ENCODE measurements at regions not wholly inside any gene's neighbourhood (a gene's known extent, or its start where the extent isn't known, plus 50 kb on each side); places are given as distances from the start of the nearest gene placed in this dataset.

GRCh38 chr4:19241895-19242294, 1009.8 kb upstream of the SLIT2 start:
- Histone ChIP-seq H3K27me3 (no peaks in the 10 kb centered on the region), H3K4me1 (no peaks in the 10 kb centered on the region), H3K4me3 (no peak overlapping the region), H3K36me3 (no peaks in the 10 kb centered on the region), H3K9me3 (no peaks in the 10 kb centered on the region), H3K27ac (no peak overlapping the region)
- intact Hi-C loops (cut with DNase I; ENCODE audit: low total_unique reads) = no loop called here
- WGBS, 5 donors = 51 to 74% (median 58%) methylated on average over 4 of the region's 4 CpGs
- no peak for DNase-seq
- TF ChIP-seq EP300 (IDR thresholded peaks at IDR 0.05) (no peak), POLR2A (IDR thresholded peaks at IDR 0.05) (no peak), POLR2AphosphoS5 (IDR thresholded peaks at IDR 0.05) (no peak), CTCF (IDR thresholded peaks at IDR 0.05) (no peak)

GRCh38 chr4:19239565-19239964, 1012.1 kb upstream of the SLIT2 start:
- Histone ChIP-seq H3K9me3 (no peaks in the 10 kb centered on the region), H3K4me3 (no peak overlapping the region), H3K4me1 (no peaks in the 10 kb centered on the region), H3K27me3 (no peaks in the 10 kb centered on the region), H3K36me3 (no peaks in the 10 kb centered on the region), H3K27ac (no peak overlapping the region)
- 68 to 81% (median 76%) methylated on average over 2 of the region's 2 CpGs for WGBS, 5 donors
- intact Hi-C loops (cut with DNase I; ENCODE audit: low total_unique reads) = no loop called here
- TF ChIP-seq POLR2AphosphoS5 (IDR thresholded peaks at IDR 0.05) (no peak), CTCF (IDR thresholded peaks at IDR 0.05) (no peak), POLR2A (IDR thresholded peaks at IDR 0.05) (no peak), EP300 (IDR thresholded peaks at IDR 0.05) (no peak)
- DNase-seq = no peak

GRCh38 chr4:19236473-19236872, 1015.2 kb upstream of the SLIT2 start:
- Histone ChIP-seq H3K36me3 (no peaks in the 10 kb centered on the region), H3K27me3 (no peaks in the 10 kb centered on the region), H3K9me3 (no peaks in the 10 kb centered on the region), H3K4me3 (no peak overlapping the region), H3K4me1 (no peaks in the 10 kb centered on the region), H3K27ac (no peak overlapping the region)
- intact Hi-C loops (cut with DNase I; ENCODE audit: low total_unique reads) = no loop called here
- no peak for DNase-seq
- no peak for TF ChIP-seq EP300 (IDR thresholded peaks at IDR 0.05)
- TF ChIP-seq POLR2A (IDR thresholded peaks at IDR 0.05) = no peak
- no peak for TF ChIP-seq POLR2AphosphoS5 (IDR thresholded peaks at IDR 0.05)
- TF ChIP-seq CTCF (IDR thresholded peaks at IDR 0.05) = no peak
- 20 to 47% (median 34%) methylated on average over 2 of the region's 2 CpGs for WGBS, 5 donors

GRCh38 chr4:19230906-19231545, 1020.7 kb upstream of the SLIT2 start:
- no peaks in the 10 kb centered on the region for H3K4me1 ChIP-seq
- WGBS, 5 donors = 54 to 92% (median 80%) methylated on average over 3 of the region's 3 CpGs
- intact Hi-C loops (cut with DNase I; ENCODE audit: low total_unique reads) = no loop called here
- no peak overlapping the region for H3K27ac ChIP-seq
- no peaks in the 10 kb centered on the region for H3K36me3 ChIP-seq
- no peaks in the 10 kb centered on the region for H3K27me3 ChIP-seq
- H3K9me3 ChIP-seq = no peaks in the 10 kb centered on the region
- no peak overlapping the region for H3K4me3 ChIP-seq
- no peak for TF ChIP-seq EP300 (IDR thresholded peaks at IDR 0.05)
- no peak for DNase-seq

- Histone ChIP-seq H3K9me3 (no peaks in the 10 kb centered on the region), H3K4me3 (no peak overlapping the region), H3K36me3 (no peaks in the 10 kb centered on the region), H3K27ac (no peak overlapping the region), H3K27me3 (no peaks in the 10 kb centered on the region), H3K4me1 (no peaks in the 10 kb centered on the region)
- intact Hi-C loops (cut with DNase I; ENCODE audit: low total_unique reads) = no loop called here
- TF ChIP-seq POLR2A (IDR thresholded peaks at IDR 0.05) (no peak), POLR2AphosphoS5 (IDR thresholded peaks at IDR 0.05) (no peak), EP300 (IDR thresholded peaks at IDR 0.05) (no peak), CTCF (IDR thresholded peaks at IDR 0.05) (no peak)
- DNase-seq = no peak
- 46 to 56% (median 49%) methylated on average over 4 of the region's 4 CpGs for WGBS, 5 donors
Measured at GRCh38 chr4:19227701-19228100, 1024.0 kb upstream of the SLIT2 start.
